ENCODE measurements at regions not wholly inside any gene's neighbourhood (a gene's known extent, or its start where the extent isn't known, plus 50 kb on each side); places are given as distances from the start of the nearest gene placed in this dataset.

DNA sequence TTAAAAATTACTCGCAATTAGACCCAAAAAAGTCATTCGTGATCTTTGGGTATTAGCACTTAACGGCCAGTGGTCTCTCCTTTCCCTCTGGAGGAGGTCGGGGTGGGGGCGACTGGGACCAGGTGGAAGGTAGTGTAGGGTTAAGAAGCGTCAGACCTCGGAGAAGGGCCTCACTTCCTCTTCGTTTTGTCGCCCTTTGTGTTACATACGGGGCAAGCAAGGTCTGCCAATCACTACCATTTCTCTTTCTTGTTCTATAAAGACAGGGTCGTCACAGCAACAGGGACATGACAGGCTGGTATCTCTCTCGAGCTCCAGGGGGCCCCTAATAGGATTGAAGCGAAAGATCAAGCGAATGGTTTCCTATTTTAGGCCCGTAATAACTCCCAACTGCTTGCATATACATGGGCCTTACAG is 136.6 kb downstream of the INSIG2 start:
- Histone ChIP-seq H3K4me1 (ENCODE audit: insufficient read depth, low read length) (peaks cover 19% of the 10 kb centered on the region), H3K27ac (ENCODE audit: low read depth in 1 of 2, low read length in 2 of 2) (no peak overlapping the region), H3K9me3 (ENCODE audit: control insufficient read depth in 1 of 2, insufficient read depth in 1 of 2, low read length in 2 of 2) (peaks cover 0 to 10% of the 10 kb centered on the region in 2 experiments), H3K36me3 (ENCODE audit: insufficient read depth, low read length) (no peaks in the 10 kb centered on the region), H3K27me3 (ENCODE audit: control insufficient read depth in 1 of 2, insufficient read depth in 2 of 2, low read length in 2 of 2) (peaks cover 45 to 62% of the 10 kb centered on the region in 2 experiments), H3K4me3 (ENCODE audit: low read length) (peak overlapping the region; percentile 67)
- intact Hi-C loops (cut with DNase I, micrococcal nuclease): loop anchor here in 1 of 2 experiments (5.0 to 10.0 kb wide), 4 partner anchors 87 to 1250 kb away; partner anchors contain the start of genes C2orf76 and DBI
- H3K9me3 Mint-ChIP-seq: no peaks in the 10 kb centered on the region
- no peaks in the 10 kb centered on the region for H3K36me3 Mint-ChIP-seq (ENCODE audit: low read depth)
- peak overlapping the region; percentile 61 for H3K27ac Mint-ChIP-seq
- TF ChIP-seq CTCF (IDR thresholded peaks at IDR 0.05): no peak
- CTCF ChIA-PET: interaction anchor here (2.0 kb wide), 1 partner anchor 631 kb away, joined by 11 read pairs; no protein-coding TSS in a partner anchor
- ATAC-seq (ENCODE audit: poor library complexity): no peak
- peak in 3 of 14 experiments; percentile 8 to 25 (median 22) for DNase-seq
- POLR2A ChIA-PET: interaction anchor here (1.2 kb wide), 1 partner anchor 37 kb away, joined by 3 read pairs; no protein-coding TSS in a partner anchor
- H3K4me1 Mint-ChIP-seq (ENCODE audit: low read depth): peaks cover 28% of the 10 kb centered on the region
- H3K4me3 Mint-ChIP-seq: peak overlapping the region; percentile 84
- H3K27me3 Mint-ChIP-seq: peaks cover 88% of the 10 kb centered on the region

DNA sequence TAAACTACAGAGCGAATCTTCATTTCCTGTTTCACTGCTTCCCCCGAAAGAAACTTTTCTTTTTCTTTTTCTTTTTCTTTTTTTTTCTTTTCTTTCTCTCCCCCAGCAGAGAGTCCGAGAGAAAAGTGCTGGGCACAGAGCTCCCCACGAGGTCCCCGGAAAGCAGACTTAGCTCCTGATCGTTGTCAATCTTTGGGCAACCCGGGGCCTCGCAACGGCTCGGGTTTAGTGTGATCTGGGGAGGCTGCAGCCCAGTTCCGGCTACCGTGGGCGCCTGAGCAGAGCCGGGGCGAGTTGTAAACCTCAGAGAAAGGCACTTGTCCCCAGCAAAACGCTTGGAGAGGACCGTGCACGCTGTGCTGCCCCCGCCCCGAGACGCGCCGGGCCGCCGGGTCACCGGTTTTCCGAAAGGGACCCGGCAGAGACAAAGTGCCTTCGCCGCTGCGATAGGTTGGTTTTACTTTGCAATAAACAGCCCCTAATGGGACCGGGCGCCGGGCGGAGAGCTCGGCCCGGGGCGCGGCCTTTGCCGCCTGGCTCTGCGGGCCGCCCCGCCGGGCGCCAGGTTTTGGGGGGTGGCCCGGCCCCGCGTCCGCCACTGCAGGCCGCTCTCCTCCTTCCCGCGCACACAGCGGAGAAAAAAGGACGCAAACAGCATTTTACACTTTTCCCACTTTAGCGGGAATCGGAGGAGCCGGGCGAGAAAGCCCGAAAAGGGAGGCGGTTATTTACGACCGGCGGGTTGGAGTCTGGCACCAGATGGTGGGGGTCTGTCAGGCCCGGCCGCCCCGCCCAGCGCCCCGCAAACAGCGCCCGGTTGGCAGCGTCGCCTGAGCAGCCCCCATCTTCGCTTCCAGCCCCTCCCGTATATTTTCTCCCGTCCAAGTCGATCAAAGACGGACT is 136.0 kb downstream of the INSIG2 start:
- peak overlapping the region; percentile 67 for H3K4me3 ChIP-seq (ENCODE audit: low read length)
- CTCF ChIA-PET: interaction anchor here (2.0 kb wide), 1 partner anchor 631 kb away, joined by 11 read pairs; no protein-coding TSS in a partner anchor

More for the DNA sequence above, 136.0 kb downstream of the INSIG2 start:
- Histone ChIP-seq H3K4me1 (ENCODE audit: insufficient read depth, low read length) (peaks cover 19% of the 10 kb centered on the region), H3K9me3 (ENCODE audit: control insufficient read depth in 1 of 2, insufficient read depth in 1 of 2, low read length in 2 of 2) (peaks cover 0 to 10% of the 10 kb centered on the region in 2 experiments), H3K36me3 (ENCODE audit: insufficient read depth, low read length) (no peaks in the 10 kb centered on the region), H3K27ac (ENCODE audit: low read depth in 1 of 2, low read length in 2 of 2) (no peak overlapping the region), H3K27me3 (ENCODE audit: control insufficient read depth in 1 of 2, insufficient read depth in 2 of 2, low read length in 2 of 2) (peaks cover 44 to 62% of the 10 kb centered on the region in 2 experiments)
- DNase-seq (peak in 12 of 14 experiments; percentile 2 to 55 (median 14)), ATAC-seq (ENCODE audit: poor library complexity) (peak; percentile 50)
- no peak for TF ChIP-seq CTCF (IDR thresholded peaks at IDR 0.05)
- H3K27me3 Mint-ChIP-seq: peaks cover 88% of the 10 kb centered on the region
- peak overlapping the region; percentile 86 for H3K4me3 Mint-ChIP-seq
- peaks cover 28% of the 10 kb centered on the region for H3K4me1 Mint-ChIP-seq (ENCODE audit: low read depth)
- intact Hi-C loops (cut with DNase I, micrococcal nuclease): loop anchor here (2.0 to 10.0 kb wide), 4 partner anchors 641 to 1251 kb away; partner anchors contain the start of genes C2orf76 (in 1 of the 2) and DBI (in 1 of the 2)
- H3K27ac Mint-ChIP-seq: peak overlapping the region; percentile 61
- POLR2A ChIA-PET: interaction anchor here (0.6 to 1.3 kb wide), 6 partner anchors 37 to 659 kb away, joined by 3 to 6 read pairs (median 4); partner anchors contain the start of genes CCDC93 and DDX18
- no peaks in the 10 kb centered on the region for H3K9me3 Mint-ChIP-seq
- no peaks in the 10 kb centered on the region for H3K36me3 Mint-ChIP-seq (ENCODE audit: low read depth)
